Neural crest cell (in vitro differentiated cells): ENCODE measurements at regions not wholly inside any gene's neighbourhood (a gene's known extent, or its start where the extent isn't known, plus 50 kb on each side); places are given as distances from the start of the nearest gene placed in this dataset.

ENCODE experiments used
- DNase-seq: peaks from one replicate; pipeline ENCODE4 v3.0.0; 2021; ENCODE audit warnings: low read depth, mixed read lengths, low spot score
- H3K27ac Mint-ChIP-seq: one replicate; pipeline ENCODE4 v1.8.0; 2021; ENCODE audit warnings: mild to moderate bottlenecking, mixed read lengths; ENCODE audit not compliant: unreplicated experiment
- H3K27me3 Mint-ChIP-seq: 2 replicates; pipeline ENCODE4 v1.8.0; 2021; ENCODE audit warnings: low read depth, mild to moderate bottlenecking, mixed read lengths
- H3K36me3 Mint-ChIP-seq: 2 replicates; pipeline ENCODE4 v1.8.0; 2021; ENCODE audit warnings: low read depth, mild to moderate bottlenecking, mixed read lengths
- H3K4me1 Mint-ChIP-seq: 2 replicates; pipeline ENCODE4 v1.8.0; 2021; ENCODE audit warnings: mixed read lengths
- H3K4me3 Mint-ChIP-seq: one replicate; pipeline ENCODE4 v1.8.0; 2021; ENCODE audit warnings: mild to moderate bottlenecking, mixed read lengths
- H3K9me3 Mint-ChIP-seq: 2 replicates; pipeline ENCODE4 v1.8.0; 2021; ENCODE audit warnings: mixed read lengths
- CTCF ChIP-seq: fragments of 200-600 bp; sonication (generic); conservative IDR thresholded peaks from 2 replicates; pipeline ENCODE4 v1.5.0; 2021; ENCODE audit warnings: antibody characterized with exemption, mild to moderate bottlenecking

- H3K36me3 Mint-ChIP-seq = no peaks in the 10 kb centered on the region
- DNase-seq = no peak
- no peak for TF ChIP-seq CTCF
- peaks cover 5% of the 10 kb centered on the region for H3K9me3 Mint-ChIP-seq
- no peaks in the 10 kb centered on the region for H3K4me1 Mint-ChIP-seq
- H3K27me3 Mint-ChIP-seq = no peaks in the 10 kb centered on the region
- no peak overlapping the region for H3K4me3 Mint-ChIP-seq
- H3K27ac Mint-ChIP-seq = no peak overlapping the region
These were observed 1545.5 kb downstream of the SUCLG1 start for GRCh38 chr2:82913566-82913965.

- Mint-ChIP-seq H3K36me3 (no peaks in the 10 kb centered on the region), H3K27me3 (no peaks in the 10 kb centered on the region), H3K4me1 (peaks cover 8% of the 10 kb centered on the region), H3K4me3 (no peak overlapping the region), H3K9me3 (no peaks in the 10 kb centered on the region), H3K27ac (no peak overlapping the region)
- TF ChIP-seq CTCF = no peak
- no peak for DNase-seq
These were observed 1563.0 kb downstream of the SUCLG1 start for GRCh38 chr2:82896117-82896516.

- no peaks in the 10 kb centered on the region for H3K27me3 Mint-ChIP-seq
- H3K4me3 Mint-ChIP-seq = no peak overlapping the region
- no peaks in the 10 kb centered on the region for H3K9me3 Mint-ChIP-seq
- no peak for TF ChIP-seq CTCF
- DNase-seq = no peak
- H3K4me1 Mint-ChIP-seq = peaks cover 8% of the 10 kb centered on the region
- no peak overlapping the region for H3K27ac Mint-ChIP-seq
- H3K36me3 Mint-ChIP-seq = no peaks in the 10 kb centered on the region
These were observed 1565.9 kb downstream of the SUCLG1 start for GRCh38 chr2:82893190-82893589.

- no peaks in the 10 kb centered on the region for H3K4me1 Mint-ChIP-seq
- H3K4me3 Mint-ChIP-seq = no peak overlapping the region
- no peaks in the 10 kb centered on the region for H3K36me3 Mint-ChIP-seq
- peaks cover under 1% of the 10 kb centered on the region for H3K27me3 Mint-ChIP-seq
- no peak for DNase-seq
- no peak for TF ChIP-seq CTCF
- no peak overlapping the region for H3K27ac Mint-ChIP-seq
- H3K9me3 Mint-ChIP-seq = peaks cover 8% of the 10 kb centered on the region
These were observed 1579.3 kb downstream of the SUCLG1 start for GRCh38 chr2:82879803-82880202.

GRCh38 chr2:82875858-82876257 lies 1583.2 kb downstream of the SUCLG1 start:
- H3K27ac Mint-ChIP-seq = no peak overlapping the region
- no peak overlapping the region for H3K4me3 Mint-ChIP-seq
- no peak for TF ChIP-seq CTCF
- no peaks in the 10 kb centered on the region for H3K4me1 Mint-ChIP-seq
- H3K9me3 Mint-ChIP-seq = peaks cover 12% of the 10 kb centered on the region
- H3K36me3 Mint-ChIP-seq = no peaks in the 10 kb centered on the region
- DNase-seq = no peak
- H3K27me3 Mint-ChIP-seq = no peaks in the 10 kb centered on the region

GRCh38 chr2:82857967-82858366 lies 1601.1 kb downstream of the SUCLG1 start:
- Mint-ChIP-seq H3K4me3 (no peak overlapping the region), H3K9me3 (no peaks in the 10 kb centered on the region), H3K36me3 (no peaks in the 10 kb centered on the region), H3K27me3 (no peaks in the 10 kb centered on the region), H3K4me1 (no peaks in the 10 kb centered on the region), H3K27ac (no peak overlapping the region)
- DNase-seq = no peak
- no peak for TF ChIP-seq CTCF
